Stimulated activated CD8-positive, alpha-beta memory T cell treated with anti-CD3 and anti-CD28 coated beads, Interleukin-7, amount 100 ng/mL, for 4 hours (primary cell): ENCODE measurements at regions not wholly inside any gene's neighbourhood (a gene's known extent, or its start where the extent isn't known, plus 50 kb on each side); places are given as distances from the start of the nearest gene placed in this dataset.
"Not testable (repeated sequence)": the region's sequence is repeated elsewhere in the genome, so short reads cannot be mapped to it uniquely, and the experiment has no call there.

Experiments used
- DNase-seq, 2 donors: peaks; one replicate each; pipeline ENCODE4 v3.0.0-alpha.2; 2020; ENCODE audit warnings: low read depth in 2 of 2

GRCh38 chr14:35944847-35945246, 118.7 kb downstream of the BRMS1L start:
- no peak for DNase-seq

- no peak for DNase-seq
Measured at GRCh38 chr14:35940291-35940690, 114.2 kb downstream of the BRMS1L start.

- DNase-seq, result no peak
Measured at GRCh38 chr14:35938770-35939169, 112.6 kb downstream of the BRMS1L start.

GRCh38 chr14:35934499-35934898, 108.4 kb downstream of the BRMS1L start:
- no peak for DNase-seq

GRCh38 chr14:35932659-35933159, 106.6 kb downstream of the BRMS1L start:
- peak; percentile 6 to 7 for DNase-seq

GRCh38 chr14:35932136-35932535, 106.0 kb downstream of the BRMS1L start:
- DNase-seq, result no peak

- no peak for DNase-seq
Measured at GRCh38 chr14:35931346-35931745, 105.2 kb downstream of the BRMS1L start.

- no peak for DNase-seq
Measured at GRCh38 chr14:35929186-35929585, 103.0 kb downstream of the BRMS1L start.

GRCh38 chr14:35927727-35928126, 101.6 kb downstream of the BRMS1L start:
- no peak for DNase-seq

GRCh38 chr14:35925319-35925718, 99.2 kb downstream of the BRMS1L start:
- DNase-seq, result no peak

- not testable (repeated sequence) for DNase-seq
Measured at GRCh38 chr14:35922590-35922989, 96.5 kb downstream of the BRMS1L start.

- no peak for DNase-seq
Measured at GRCh38 chr14:35921745-35922144, 95.6 kb downstream of the BRMS1L start.
